K562 (cell line): ENCODE measurements at regions not wholly inside any gene's neighbourhood (a gene's known extent, or its start where the extent isn't known, plus 50 kb on each side); places are given as distances from the start of the nearest gene placed in this dataset.

Source experiments
- ATAC-seq: fragments of 200-7000 bp; cut with Tn5 transposase; 3 replicates; pipeline ENCODE4 v1.9.1; 2020; ENCODE audit warnings: moderate library complexity
- BruUV-seq: library from RNA; stranded (reverse); fragments of 400-500 nt; replicated peaks from 2 replicates; lab custom pipeline; 2021; lab: Mats Ljungman, UMichigan
- CTCF ChIA-PET: fragments of 300-600 bp; formaldehyde crosslinking; extraction: SDS; loops from one replicate; lab custom pipeline; 2021; ENCODE audit warnings: low intra/inter-chr PET ratio; lab: Yijun Ruan, JAX
- POLR2A ChIA-PET: fragments of 300-600, 350-650 bp; sonication (Branson Sonifier 250); formaldehyde crosslinking; extraction: SDS; loops from one replicate; lab custom pipeline; 2021; ENCODE audit warnings: antibody characterized with exemption, inconsistent platforms; lab: Yijun Ruan, JAX
- DNase-seq, 4 experiments: peaks; one replicate each; pipeline versions ENCODE4 v3.0.0 to v3.0.0-alpha.2; 2011 to 2018; ENCODE audit warnings: low spot score in 3 of 4, mixed read lengths in 3 of 4; ENCODE audit errors: extremely low read depth in 1 of 4
- FAIRE-seq: peaks from 2 replicates; lab custom pipeline; 2011; peaks lifted over from hg19 to GRCh38; lab: Jason Lieb, UNC
- H2AFZ ChIP-seq: 2 replicates; pipeline ENCODE4 v1.6.0; 2011; ENCODE audit warnings: low read depth, low read length, control low read depth, inconsistent platforms
- H3K27ac ChIP-seq: fragments of 200-600 bp; 3 replicates; pipeline ENCODE4 v1.8.0; 2011; ENCODE audit warnings: low read depth, mild to moderate bottlenecking, control low read depth, inconsistent platforms, low read length, moderate library complexity, mixed read lengths; ENCODE audit errors: extremely low read depth
- H3K27me3 ChIP-seq, 2 experiments: fragments of 300-600 bp in 1 of 2; 2 replicates in 1 of 2; 3 replicates in 1 of 2; pipeline versions ENCODE4 v1.6.0 to v1.8.0; 2011; ENCODE audit warnings: inconsistent platforms in 2 of 2, low read length in 2 of 2, mild to moderate bottlenecking in 1 of 2, mixed read lengths in 1 of 2, moderate library complexity in 1 of 2; ENCODE audit not compliant: control insufficient read depth in 2 of 2, insufficient read depth in 2 of 2
- H3K36me3 ChIP-seq: fragments of 300-600 bp; 3 replicates; pipeline ENCODE4 v1.8.0; 2011; ENCODE audit warnings: mild to moderate bottlenecking, low read length, inconsistent platforms; ENCODE audit not compliant: control insufficient read depth, insufficient read depth
- H3K4me1 ChIP-seq, 2 experiments: fragments of 200-600 bp in 1 of 2; replicated peaks in 1 of 2; 2 replicates in 1 of 2; 3 replicates in 1 of 2; pipeline versions ENCODE4 v1.5.1 to v1.8.0; 2011; ENCODE audit warnings: inconsistent platforms in 2 of 2, low read length in 2 of 2, mild to moderate bottlenecking in 1 of 2, mixed read lengths in 1 of 2, moderate library complexity in 1 of 2; ENCODE audit not compliant: control insufficient read depth in 2 of 2, insufficient read depth in 2 of 2
- H3K4me2 ChIP-seq: 2 replicates; pipeline ENCODE4 v1.6.1; 2011; ENCODE audit warnings: low read length, control low read depth, inconsistent platforms, mixed read lengths; ENCODE audit not compliant: insufficient read depth
- H3K4me3 ChIP-seq: fragments of 200-600 bp; sonication (generic), shearing (Covaris generic); 2 replicates; pipeline ENCODE4 v1.5.1; 2016; ENCODE audit warnings: control low read depth, inconsistent platforms
- H3K79me2 ChIP-seq: fragments of 200-600 bp; 3 replicates; pipeline ENCODE4 v1.8.0; 2011; ENCODE audit warnings: low read length, inconsistent platforms; ENCODE audit not compliant: control insufficient read depth, insufficient read depth
- H3K9ac ChIP-seq, 2 experiments: 2 replicates each; pipeline versions ENCODE4 v1.6.0 to v1.6.1; 2011; ENCODE audit warnings: low read depth in 2 of 2, low read length in 2 of 2, control low read depth in 1 of 2, inconsistent platforms in 1 of 2, mild to moderate bottlenecking in 1 of 2, mixed read lengths in 1 of 2; ENCODE audit not compliant: insufficient read depth in 1 of 2
- H3K9me1 ChIP-seq: one replicate; pipeline ENCODE4 v1.6.0; 2011; ENCODE audit warnings: inconsistent platforms, mild to moderate bottlenecking, low read length, moderate library complexity; ENCODE audit not compliant: control insufficient read depth, insufficient read depth
- H3K9me3 ChIP-seq: replicated peaks from 2 replicates; pipeline ENCODE4 v1.5.1; 2011; ENCODE audit warnings: low read depth, low read length, inconsistent platforms; ENCODE audit not compliant: control insufficient read depth, insufficient read depth
- H4K20me1 ChIP-seq: replicated peaks from 2 replicates; pipeline ENCODE4 v1.6.1; 2011; ENCODE audit warnings: low read length, inconsistent platforms, mixed read lengths; ENCODE audit not compliant: control insufficient read depth, insufficient read depth
- CBFA2T3 ChIP-seq: fragments of 450-650 bp; IDR thresholded peaks from 2 replicates; pipeline ENCODE4 v1.6.1; 2017
- ESRRA ChIP-seq: fragments of 450-650 bp; IDR thresholded peaks from 2 replicates; pipeline ENCODE4 v1.6.1; 2014; ENCODE audit warnings: low read depth, mild to moderate bottlenecking, moderate library complexity, borderline replicate concordance
- EWSR1 ChIP-seq: fragments of 450-650 bp; IDR thresholded peaks from 2 replicates; pipeline ENCODE4 v1.6.1; 2018; ENCODE audit warnings: borderline replicate concordance, mild to moderate bottlenecking, low read depth, moderate library complexity; ENCODE audit not compliant: partially characterized antibody
- HINFP ChIP-seq: fragments of 450-650 bp; conservative IDR thresholded peaks from 2 replicates; pipeline ENCODE4 v1.6.1; 2016; ENCODE audit warnings: missing genetic modification characterization, low read depth, mild to moderate bottlenecking, control low read depth, missing compliant biosample characterization
- MAFK ChIP-seq: IDR thresholded peaks from 2 replicates; pipeline ENCODE4 v1.6.1; 2011; ENCODE audit warnings: low read length, improper control_type of control experiment
- MNT ChIP-seq, 2 experiments: fragments of 450-650 bp; conservative IDR thresholded peaks; 2 replicates each; pipeline ENCODE4 v1.6.1; 2017; ENCODE audit warnings: mild to moderate bottlenecking in 2 of 2, moderate library complexity in 2 of 2
- RFX7 ChIP-seq: fragments of 250-450 bp; sonication (Bioruptor Pico); IDR thresholded peaks from 2 replicates; pipeline ENCODE4 v1.5.1; 2021; ENCODE audit warnings: mild to moderate bottlenecking
- RREB1 ChIP-seq: fragments of 250-450 bp; sonication (Bioruptor Pico); IDR thresholded peaks from 2 replicates; pipeline ENCODE4 v1.4.0; 2020
- THAP12 ChIP-seq: fragments of 250-450 bp; sonication (Bioruptor Pico); IDR thresholded peaks from 2 replicates; pipeline ENCODE4 v1.9.0; 2021; ENCODE audit warnings: mild to moderate bottlenecking, inconsistent platforms
- ZBED1 ChIP-seq: IDR thresholded peaks from 2 replicates; pipeline ENCODE4 v1.6.1; 2014
- ZNF507 ChIP-seq: conservative IDR thresholded peaks from 2 replicates; pipeline ENCODE4 v1.6.1; 2017; ENCODE audit warnings: missing genetic modification characterization, missing compliant biosample characterization
- WGBS: fragments of 100-300 bp; shearing (Covaris generic); methylation state at CpG from one replicate; pipeline ENCODE4 v1.1.6; 2016; ENCODE audit warnings: low coverage, mixed read lengths; ENCODE audit not compliant: insufficient coverage; ENCODE audit errors: missing lambda C conversion rate; 5-methylcytosine and 5-hydroxymethylcytosine counted together
- in situ Hi-C: fragments of 300-500 bp; cut with MboI; formaldehyde crosslinking; loops from 4 replicates; pipeline ENCODE4 v1.15.0; 2018; ENCODE audit warnings: inconsistent platforms, mixed read lengths
- intact Hi-C: fragments of 100-400 bp; cut with micrococcal nuclease; formaldehyde crosslinking; loops from 2 replicates; pipeline ENCODE4 v1.14.2; 2022

- Histone ChIP-seq H3K79me2 (no peaks in the 10 kb centered on the region), H3K9me1 (no peaks in the 10 kb centered on the region), H4K20me1 (no peaks in the 10 kb centered on the region; the same call in 1 of the 2 replicates), H3K4me1 (peaks cover 0 to 3% of the 10 kb centered on the region in 2 experiments; a peak in 1 of 5 replicates), H3K9ac (no peak overlapping the region), H3K27me3 (peaks cover 14 to 35% of the 10 kb centered on the region in 2 experiments)
- in situ Hi-C loops: loop anchor here (10.0 kb wide), 1 partner anchor 1535 kb away; no protein-coding TSS in a partner anchor
- no peak for ATAC-seq
- TF ChIP-seq THAP12: no peak
- TF ChIP-seq RREB1: no peak
- TF ChIP-seq ESRRA: no peak
- TF ChIP-seq MNT (conservative IDR thresholded peaks at IDR 0.05): no peak
- TF ChIP-seq ZBED1: no peak
- no peak for TF ChIP-seq ZNF507 (tag)
- TF ChIP-seq CBFA2T3: no peak
- no peak for TF ChIP-seq MAFK
- TF ChIP-seq EWSR1: no peak
- no peak for TF ChIP-seq RFX7
- no peak for TF ChIP-seq HINFP (tag)
- TF ChIP-seq, all 486 proteins: peak for 0
- CTCF ChIA-PET: no interaction called here
- Histone ChIP-seq H3K27ac (no peak overlapping the region), H3K4me2 (no peak overlapping the region), H3K4me3 (no peak overlapping the region), H2AFZ (no peak overlapping the region), H3K36me3 (no peaks in the 10 kb centered on the region), H3K9me3 (no peaks in the 10 kb centered on the region)
- WGBS: 0% methylated on average over 4 of the region's 4 CpGs
- POLR2A ChIA-PET: no interaction called here
- DNase-seq (no peak), FAIRE-seq (no peak)
- BruUV-seq: no TSS peak
- intact Hi-C loops: no loop called here
Measured at GRCh38 chr19:30689474-30689873, 317.3 kb downstream of the ZNF536 start.
